IMR-90 (cell line): ENCODE measurements at regions not wholly inside any gene's neighbourhood (a gene's known extent, or its start where the extent isn't known, plus 50 kb on each side); places are given as distances from the start of the nearest gene placed in this dataset.

ENCODE experiments used
- ATAC-seq: fragments of 200-7000 bp; cut with Tn5 transposase; 2 replicates; pipeline ENCODE4 v1.9.1; 2020; ENCODE audit warnings: low read depth, mild to moderate bottlenecking, moderate library complexity
- BruUV-seq: library from RNA; stranded (reverse); fragments of 400-500 nt; replicated peaks from 2 replicates; lab custom pipeline; 2021; lab: Mats Ljungman, UMichigan
- CTCF ChIA-PET: fragments of 300-600 bp; formaldehyde crosslinking; extraction: SDS; loops from one replicate; lab custom pipeline; 2021; ENCODE audit warnings: antibody characterized with exemption; lab: Yijun Ruan, JAX
- POLR2A ChIA-PET: fragments of 300-600 bp; sonication (Branson Sonifier 250); formaldehyde crosslinking; loops from one replicate; lab custom pipeline; 2022; ENCODE audit warnings: antibody characterized with exemption; ENCODE audit not compliant: unreplicated experiment; lab: Charles Lee
- DNase-seq: peaks from one replicate; pipeline ENCODE4 v3.0.0; 2013
- H2AFZ ChIP-seq: replicated peaks from 2 replicates; pipeline ENCODE3; 2013; ENCODE audit warnings: low read length, mild to moderate bottlenecking; ENCODE audit not compliant: poor library complexity
- H2AK5ac ChIP-seq: 2 replicates; pipeline ENCODE4 v1.6.1; 2013; ENCODE audit warnings: low read depth, low read length, inconsistent platforms
- H2AK9ac ChIP-seq: replicated peaks from 2 replicates; pipeline ENCODE3; 2013; ENCODE audit warnings: mild to moderate bottlenecking, low read depth, low read length, moderate library complexity; ENCODE audit not compliant: poor library complexity
- H2BK120ac ChIP-seq: 2 replicates; pipeline ENCODE4 v1.6.1; 2013; ENCODE audit warnings: low read depth, low read length, inconsistent platforms
- H2BK15ac ChIP-seq: 3 replicates; pipeline ENCODE4 v1.6.1; 2013; ENCODE audit warnings: low read depth, low read length, inconsistent platforms
- H2BK20ac ChIP-seq: 2 replicates; pipeline ENCODE4 v1.6.1; 2013; ENCODE audit warnings: low read depth, mild to moderate bottlenecking, inconsistent platforms, low read length, moderate library complexity
- H2BK5ac ChIP-seq: 2 replicates; pipeline ENCODE4 v1.6.1; 2013; ENCODE audit warnings: mild to moderate bottlenecking, low read depth, low read length, inconsistent platforms; ENCODE audit not compliant: poor library complexity, severe bottlenecking
- H3K14ac ChIP-seq: replicated peaks from 2 replicates; pipeline ENCODE4 v1.6.1; 2013; ENCODE audit warnings: low read depth, low read length, inconsistent platforms
- H3K18ac ChIP-seq: 2 replicates; pipeline ENCODE4 v1.6.1; 2013; ENCODE audit warnings: low read depth, low read length, control low read depth
- H3K23ac ChIP-seq: 2 replicates; pipeline ENCODE4 v1.6.1; 2013; ENCODE audit warnings: low read depth, low read length, inconsistent platforms
- H3K27ac ChIP-seq: 2 replicates; pipeline ENCODE4 v1.5.1; 2013; ENCODE audit warnings: mild to moderate bottlenecking, control low read depth, low read length; ENCODE audit not compliant: insufficient read depth
- H3K27me3 ChIP-seq: 2 replicates; pipeline ENCODE4 v1.6.1; 2013; ENCODE audit warnings: low read length; ENCODE audit not compliant: control insufficient read depth, insufficient read depth
- H3K36me3 ChIP-seq: 2 replicates; pipeline ENCODE4 v1.6.1; 2013; ENCODE audit warnings: low read length, mixed read lengths; ENCODE audit not compliant: control insufficient read depth, insufficient read depth
- H3K4ac ChIP-seq: 2 replicates; pipeline ENCODE4 v1.6.1; 2013; ENCODE audit warnings: low read depth, low read length, inconsistent platforms
- H3K4me1 ChIP-seq: 2 replicates; pipeline ENCODE4 v1.6.1; 2013; ENCODE audit warnings: low read length, mixed read lengths; ENCODE audit not compliant: control insufficient read depth, insufficient read depth
- H3K4me2 ChIP-seq: 2 replicates; pipeline ENCODE4 v1.6.1; 2013; ENCODE audit warnings: low read depth, mild to moderate bottlenecking, control low read depth, low read length, moderate library complexity
- H3K4me3 ChIP-seq: 2 replicates; pipeline ENCODE4 v1.5.1; 2013; ENCODE audit warnings: low read depth, mild to moderate bottlenecking, control low read depth, low read length, moderate library complexity; ENCODE audit not compliant: insufficient read depth
- H3K56ac ChIP-seq: 2 replicates; pipeline ENCODE4 v1.6.1; 2013; ENCODE audit warnings: low read length, inconsistent platforms; ENCODE audit not compliant: insufficient read depth; ENCODE audit errors: extremely low read depth
- H3K79me1 ChIP-seq, 2 experiments: 2 replicates each; pipeline ENCODE4 v1.6.1; 2013; ENCODE audit warnings: low read length in 2 of 2, inconsistent platforms in 1 of 2, low read depth in 1 of 2
- H3K9ac ChIP-seq: 2 replicates; pipeline ENCODE4 v1.6.1; 2013; ENCODE audit warnings: low read depth, low read length, control low read depth
- H3K9me1 ChIP-seq: 2 replicates; pipeline ENCODE4 v1.6.1; 2013; ENCODE audit warnings: low read length, inconsistent platforms; ENCODE audit not compliant: insufficient read depth
- H3K9me3 ChIP-seq: 2 replicates; pipeline ENCODE4 v1.6.1; 2013; ENCODE audit warnings: low read length; ENCODE audit not compliant: control insufficient read depth, insufficient read depth
- H4K20me1 ChIP-seq: 2 replicates; pipeline ENCODE4 v1.6.1; 2013; ENCODE audit warnings: low read length, inconsistent platforms; ENCODE audit not compliant: insufficient read depth
- H4K5ac ChIP-seq: 2 replicates; pipeline ENCODE4 v1.6.1; 2013; ENCODE audit warnings: mild to moderate bottlenecking, low read depth, low read length, control low read depth
- H4K8ac ChIP-seq, 2 experiments: 2 replicates each; pipeline ENCODE4 v1.6.1; 2013; ENCODE audit warnings: low read depth in 2 of 2, low read length in 2 of 2, control low read depth in 1 of 2, inconsistent platforms in 1 of 2
- H4K91ac ChIP-seq: 2 replicates; pipeline ENCODE4 v1.6.1; 2013; ENCODE audit warnings: low read depth, low read length, inconsistent platforms; ENCODE audit not compliant: insufficient read depth
- BHLHE40 ChIP-seq: fragments of 150-350 bp; IDR thresholded peaks from 2 replicates; pipeline ENCODE4 v1.6.1; 2016; ENCODE audit warnings: mild to moderate bottlenecking, low read depth, low read length
- CEBPB ChIP-seq: IDR thresholded peaks from 2 replicates; pipeline ENCODE4 v1.6.1; 2012; ENCODE audit warnings: low read depth, low read length, improper control_type of control experiment
- CHD1 ChIP-seq: IDR thresholded peaks from 2 replicates; pipeline ENCODE4 v1.6.1; 2012; ENCODE audit warnings: low read depth, low read length, improper control_type of control experiment
- FOS ChIP-seq: fragments of 150-350 bp; IDR thresholded peaks from 2 replicates; pipeline ENCODE4 v1.6.1; 2016; ENCODE audit warnings: low read depth, low read length
- MAFK ChIP-seq: IDR thresholded peaks from 2 replicates; pipeline ENCODE4 v1.6.1; 2012; ENCODE audit warnings: low read depth, low read length, improper control_type of control experiment
- MAZ ChIP-seq: IDR thresholded peaks from 2 replicates; pipeline ENCODE4 v1.6.1; 2012; ENCODE audit warnings: low read depth, mild to moderate bottlenecking, low read length, improper control_type of control experiment, moderate library complexity, borderline replicate concordance
- MXI1 ChIP-seq: IDR thresholded peaks from 2 replicates; pipeline ENCODE4 v1.6.1; 2012; ENCODE audit warnings: low read depth, mild to moderate bottlenecking, low read length, moderate library complexity, borderline replicate concordance
- NFE2L2 ChIP-seq: fragments of 150-350 bp; IDR thresholded peaks from 2 replicates; pipeline ENCODE4 v1.6.1; 2016; ENCODE audit warnings: low read depth, mild to moderate bottlenecking, low read length
- POLR2A ChIP-seq: IDR thresholded peaks from 2 replicates; pipeline ENCODE4 v1.6.1; 2012; ENCODE audit warnings: mild to moderate bottlenecking, low read depth, low read length
- RAD21 ChIP-seq: IDR thresholded peaks from 2 replicates; pipeline ENCODE4 v1.6.1; 2012; ENCODE audit warnings: low read length, improper control_type of control experiment
- RCOR1 ChIP-seq: IDR thresholded peaks from 2 replicates; pipeline ENCODE4 v1.6.1; 2012; ENCODE audit warnings: mild to moderate bottlenecking, low read length, improper control_type of control experiment; ENCODE audit not compliant: insufficient replicate concordance
- RFX5 ChIP-seq: IDR thresholded peaks from 2 replicates; pipeline ENCODE4 v1.8.0; 2012; ENCODE audit warnings: low read depth, mild to moderate bottlenecking, low read length, moderate library complexity
- SMC3 ChIP-seq: fragments of 150-350 bp; IDR thresholded peaks from 2 replicates; pipeline ENCODE4 v1.6.1; 2016; ENCODE audit warnings: low read depth, mild to moderate bottlenecking, antibody characterized with exemption, low read length, moderate library complexity
- WGBS, 2 experiments: methylation state at CpG; one replicate each; pipeline versions ENCODE4 v1.1.5 to v1.1.7; 2013; ENCODE audit warnings: missing lambda C conversion rate in 2 of 2; ENCODE audit not compliant: insufficient read length in 1 of 2; ENCODE audit errors: extremely low coverage in 2 of 2; 5-methylcytosine and 5-hydroxymethylcytosine counted together
- dilution Hi-C: fragments of 300-500 bp; cut with HindIII; formaldehyde crosslinking; loops from one replicate; pipeline ENCODE4 v1.14.3; 2018; ENCODE audit warnings: low sequenced_read_pairs; ENCODE audit not compliant: unreplicated experiment
- in situ Hi-C: fragments of 300-500 bp; cut with MboI; formaldehyde crosslinking; loops from 3 replicates; pipeline ENCODE4 v1.14.3; 2019; ENCODE audit warnings: low sequenced_read_pairs, inconsistent platforms, mixed read lengths
- intact Hi-C: fragments of 100-400 bp; cut with micrococcal nuclease; formaldehyde crosslinking; loops from 2 replicates; pipeline ENCODE4 v1.10.0; 2022
- TF ChIP-seq, protein P1 (sequence below): conservative IDR thresholded peaks from 2 replicates; pipeline ENCODE4 v1.5.1; 2012; ENCODE audit warnings: mild to moderate bottlenecking, low read depth, low read length, improper control_type of control experiment
- TF ChIP-seq, protein P2 (sequence below): fragments of 150-350 bp; IDR thresholded peaks from 2 replicates; pipeline ENCODE4 v1.6.1; 2017; ENCODE audit warnings: mild to moderate bottlenecking, antibody characterized with exemption, low read length, low read depth
- TF ChIP-seq, protein P3 (sequence below): fragments of 150-350 bp; IDR thresholded peaks from 2 replicates; pipeline ENCODE4 v1.6.1; 2016; ENCODE audit warnings: low read depth, mild to moderate bottlenecking, low read length, moderate library complexity, borderline replicate concordance

DNA sequence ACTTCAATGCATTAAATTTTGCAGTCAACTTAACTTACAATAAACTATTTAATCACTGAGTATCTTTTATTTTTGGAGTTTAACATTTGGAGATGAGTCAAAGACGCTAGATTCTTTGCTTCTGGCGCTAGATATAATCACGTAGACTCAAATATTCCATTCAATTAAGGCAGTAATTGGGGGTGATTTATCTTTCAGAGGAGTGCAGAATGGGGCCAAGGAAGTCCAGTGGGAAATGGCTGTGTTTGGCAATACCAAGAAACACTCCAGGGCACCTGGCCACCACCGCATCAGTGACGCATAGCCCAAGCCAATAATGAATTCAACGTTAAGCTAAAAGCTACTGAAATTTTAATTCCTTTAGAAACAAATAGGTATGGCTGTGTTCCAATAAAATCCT is 81.2 kb downstream of the PHAX start:
- H3K79me1 ChIP-seq, result no peaks in the 10 kb centered on the region
- H3K4me2 ChIP-seq, result no peak overlapping the region
- no peaks in the 10 kb centered on the region for H3K4me1 ChIP-seq
- H4K91ac ChIP-seq, result no peak overlapping the region
- no CpG with 5 or more reads among the region's 6 CpGs for WGBS, 2 experiments
- H2BK15ac ChIP-seq, result no peak overlapping the region
- H3K9me1 ChIP-seq, result no peaks in the 10 kb centered on the region
- H2BK120ac ChIP-seq, result no peak overlapping the region
- H2BK5ac ChIP-seq, result no peak overlapping the region
- H3K4me3 ChIP-seq, result no peak overlapping the region
- no peak overlapping the region for H4K8ac ChIP-seq
- no peak overlapping the region for H2AK5ac ChIP-seq
- dilution Hi-C loops, result no loop called here
- H2AFZ ChIP-seq, result no peak overlapping the region
- DNase-seq, result no peak
- H2AK9ac ChIP-seq, result no peak overlapping the region
- no peak overlapping the region for H3K18ac ChIP-seq
- no peak overlapping the region for H3K23ac ChIP-seq
- no peak for ATAC-seq
- in situ Hi-C loops, result no loop called here
- no peak overlapping the region for H3K9ac ChIP-seq
- H3K27me3 ChIP-seq, result peaks cover 3% of the 10 kb centered on the region; the same call in 1 of the 2 replicates
- no peaks in the 10 kb centered on the region for H4K20me1 ChIP-seq
- ChIA-PET CTCF (no interaction called here), POLR2A (no interaction called here)
- H3K27ac ChIP-seq, result no peak overlapping the region
- intact Hi-C loops, result no loop called here
- H3K9me3 ChIP-seq, result no peaks in the 10 kb centered on the region
- no TSS peak for BruUV-seq
- no peak overlapping the region for H3K14ac ChIP-seq
- no peaks in the 10 kb centered on the region for H3K36me3 ChIP-seq
- no peak overlapping the region for H4K5ac ChIP-seq
- TF ChIP-seq, protein P1, sequence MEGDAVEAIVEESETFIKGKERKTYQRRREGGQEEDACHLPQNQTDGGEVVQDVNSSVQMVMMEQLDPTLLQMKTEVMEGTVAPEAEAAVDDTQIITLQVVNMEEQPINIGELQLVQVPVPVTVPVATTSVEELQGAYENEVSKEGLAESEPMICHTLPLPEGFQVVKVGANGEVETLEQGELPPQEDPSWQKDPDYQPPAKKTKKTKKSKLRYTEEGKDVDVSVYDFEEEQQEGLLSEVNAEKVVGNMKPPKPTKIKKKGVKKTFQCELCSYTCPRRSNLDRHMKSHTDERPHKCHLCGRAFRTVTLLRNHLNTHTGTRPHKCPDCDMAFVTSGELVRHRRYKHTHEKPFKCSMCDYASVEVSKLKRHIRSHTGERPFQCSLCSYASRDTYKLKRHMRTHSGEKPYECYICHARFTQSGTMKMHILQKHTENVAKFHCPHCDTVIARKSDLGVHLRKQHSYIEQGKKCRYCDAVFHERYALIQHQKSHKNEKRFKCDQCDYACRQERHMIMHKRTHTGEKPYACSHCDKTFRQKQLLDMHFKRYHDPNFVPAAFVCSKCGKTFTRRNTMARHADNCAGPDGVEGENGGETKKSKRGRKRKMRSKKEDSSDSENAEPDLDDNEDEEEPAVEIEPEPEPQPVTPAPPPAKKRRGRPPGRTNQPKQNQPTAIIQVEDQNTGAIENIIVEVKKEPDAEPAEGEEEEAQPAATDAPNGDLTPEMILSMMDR, result no peak
- TF ChIP-seq POLR2A (no peak), MAZ (no peak), RCOR1 (no peak), MXI1 (no peak), SMC3 (no peak), RAD21 (no peak), CEBPB (no peak), MAFK (no peak), RFX5 (no peak), CHD1 (no peak), FOS (no peak), BHLHE40 (no peak), NFE2L2 (no peak)
- TF ChIP-seq, protein P2, sequence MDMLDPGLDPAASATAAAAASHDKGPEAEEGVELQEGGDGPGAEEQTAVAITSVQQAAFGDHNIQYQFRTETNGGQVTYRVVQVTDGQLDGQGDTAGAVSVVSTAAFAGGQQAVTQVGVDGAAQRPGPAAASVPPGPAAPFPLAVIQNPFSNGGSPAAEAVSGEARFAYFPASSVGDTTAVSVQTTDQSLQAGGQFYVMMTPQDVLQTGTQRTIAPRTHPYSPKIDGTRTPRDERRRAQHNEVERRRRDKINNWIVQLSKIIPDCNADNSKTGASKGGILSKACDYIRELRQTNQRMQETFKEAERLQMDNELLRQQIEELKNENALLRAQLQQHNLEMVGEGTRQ, result no peak
- TF ChIP-seq, protein P3, sequence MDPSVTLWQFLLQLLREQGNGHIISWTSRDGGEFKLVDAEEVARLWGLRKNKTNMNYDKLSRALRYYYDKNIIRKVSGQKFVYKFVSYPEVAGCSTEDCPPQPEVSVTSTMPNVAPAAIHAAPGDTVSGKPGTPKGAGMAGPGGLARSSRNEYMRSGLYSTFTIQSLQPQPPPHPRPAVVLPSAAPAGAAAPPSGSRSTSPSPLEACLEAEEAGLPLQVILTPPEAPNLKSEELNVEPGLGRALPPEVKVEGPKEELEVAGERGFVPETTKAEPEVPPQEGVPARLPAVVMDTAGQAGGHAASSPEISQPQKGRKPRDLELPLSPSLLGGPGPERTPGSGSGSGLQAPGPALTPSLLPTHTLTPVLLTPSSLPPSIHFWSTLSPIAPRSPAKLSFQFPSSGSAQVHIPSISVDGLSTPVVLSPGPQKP, result no peak
- no peak overlapping the region for H3K56ac ChIP-seq
- H3K4ac ChIP-seq, result no peak overlapping the region
- no peak overlapping the region for H2BK20ac ChIP-seq
